Prostate gland (tissue), 2 donors: ENCODE measurements at regions not wholly inside any gene's neighbourhood (a gene's known extent, or its start where the extent isn't known, plus 50 kb on each side); places are given as distances from the start of the nearest gene placed in this dataset.

Source experiments
- CTCF ChIP-seq, 4 experiments: fragments of 200-600 bp in 2 of 4; fragments of 450-650 bp in 2 of 4; sonication (generic) in 2 of 4; IDR thresholded peaks; 1 replicate in 3 of 4; 2 replicates in 1 of 4; pipeline ENCODE4 v1.5.1; 2016 to 2019; ENCODE audit warnings: antibody characterized with exemption in 4 of 4, mild to moderate bottlenecking in 2 of 4, moderate library complexity in 2 of 4
- POLR2AphosphoS5 ChIP-seq: sonication (generic); formaldehyde crosslinking; IDR thresholded peaks from one replicate; pipeline ENCODE4 v1.6.1; 2017; ENCODE audit warnings: antibody characterized with exemption

- TF ChIP-seq CTCF (IDR thresholded peaks at IDR 0.05) = no peak
- no peak for TF ChIP-seq POLR2AphosphoS5
Observed at GRCh38 chr11:107157809-107158187, 139.5 kb upstream of the GUCY1A2 start.
